ENCODE measurements at regions not wholly inside any gene's neighbourhood (a gene's known extent, or its start where the extent isn't known, plus 50 kb on each side); places are given as distances from the start of the nearest gene placed in this dataset.

DNA sequence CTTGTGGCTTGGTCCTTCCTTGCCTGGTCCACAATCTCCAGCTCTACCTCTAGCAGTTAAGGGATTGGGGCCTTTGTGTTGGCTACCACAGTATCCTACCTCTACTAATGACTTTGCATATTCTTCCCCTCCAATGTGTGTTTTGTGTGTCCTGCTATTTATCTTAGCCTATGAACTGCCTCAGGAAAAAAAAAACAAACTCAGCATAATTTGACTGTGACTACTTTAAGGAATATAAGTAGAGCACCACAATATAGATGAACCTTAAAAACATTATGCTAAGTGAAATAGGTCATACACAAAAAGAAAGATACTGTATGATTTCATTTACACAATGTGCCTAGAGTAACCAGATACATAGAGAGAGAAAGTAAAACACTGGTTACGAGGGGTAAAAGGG is 61.3 kb upstream of the PTPN13 start:
- TF ChIP-seq, protein P1, sequence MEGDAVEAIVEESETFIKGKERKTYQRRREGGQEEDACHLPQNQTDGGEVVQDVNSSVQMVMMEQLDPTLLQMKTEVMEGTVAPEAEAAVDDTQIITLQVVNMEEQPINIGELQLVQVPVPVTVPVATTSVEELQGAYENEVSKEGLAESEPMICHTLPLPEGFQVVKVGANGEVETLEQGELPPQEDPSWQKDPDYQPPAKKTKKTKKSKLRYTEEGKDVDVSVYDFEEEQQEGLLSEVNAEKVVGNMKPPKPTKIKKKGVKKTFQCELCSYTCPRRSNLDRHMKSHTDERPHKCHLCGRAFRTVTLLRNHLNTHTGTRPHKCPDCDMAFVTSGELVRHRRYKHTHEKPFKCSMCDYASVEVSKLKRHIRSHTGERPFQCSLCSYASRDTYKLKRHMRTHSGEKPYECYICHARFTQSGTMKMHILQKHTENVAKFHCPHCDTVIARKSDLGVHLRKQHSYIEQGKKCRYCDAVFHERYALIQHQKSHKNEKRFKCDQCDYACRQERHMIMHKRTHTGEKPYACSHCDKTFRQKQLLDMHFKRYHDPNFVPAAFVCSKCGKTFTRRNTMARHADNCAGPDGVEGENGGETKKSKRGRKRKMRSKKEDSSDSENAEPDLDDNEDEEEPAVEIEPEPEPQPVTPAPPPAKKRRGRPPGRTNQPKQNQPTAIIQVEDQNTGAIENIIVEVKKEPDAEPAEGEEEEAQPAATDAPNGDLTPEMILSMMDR (IDR thresholded peaks at IDR 0.05; ENCODE audit: low read depth, low read length): no peak
- DNase-seq (ENCODE audit: low read depth, low spot score): no peak
- in situ Hi-C loops (cut with HindIII; ENCODE audit: low sequenced_read_pairs): no loop called here
- no peak overlapping the region for H3K4me3 ChIP-seq (ENCODE audit: low read depth, low read length)

DNA sequence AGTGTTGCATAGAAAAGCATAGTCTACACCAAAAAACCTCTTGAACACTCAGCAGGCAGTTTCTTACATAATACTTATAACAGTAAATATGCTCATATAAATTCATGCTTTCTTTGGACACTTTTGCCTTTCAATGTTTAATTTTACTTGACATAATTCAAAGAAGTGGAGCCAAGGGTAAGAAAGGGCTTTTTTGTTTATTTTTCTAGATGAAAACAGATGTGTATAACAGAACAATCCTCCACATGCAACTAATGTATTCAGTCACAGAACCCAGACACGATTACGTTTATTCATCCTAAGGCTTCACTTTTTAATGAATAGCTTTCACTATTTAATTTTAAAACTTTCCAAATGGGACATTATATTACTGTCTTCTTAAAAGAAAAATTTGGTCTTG is 58.0 kb upstream of the PTPN13 start:
- no peak overlapping the region for H3K4me3 ChIP-seq (ENCODE audit: low read depth, low read length)
- DNase-seq (ENCODE audit: low read depth, low spot score): peak; percentile 40
- TF ChIP-seq, protein P1 (IDR thresholded peaks at IDR 0.05; ENCODE audit: low read depth, low read length): no peak
- in situ Hi-C loops (cut with HindIII; ENCODE audit: low sequenced_read_pairs): no loop called here

DNA sequence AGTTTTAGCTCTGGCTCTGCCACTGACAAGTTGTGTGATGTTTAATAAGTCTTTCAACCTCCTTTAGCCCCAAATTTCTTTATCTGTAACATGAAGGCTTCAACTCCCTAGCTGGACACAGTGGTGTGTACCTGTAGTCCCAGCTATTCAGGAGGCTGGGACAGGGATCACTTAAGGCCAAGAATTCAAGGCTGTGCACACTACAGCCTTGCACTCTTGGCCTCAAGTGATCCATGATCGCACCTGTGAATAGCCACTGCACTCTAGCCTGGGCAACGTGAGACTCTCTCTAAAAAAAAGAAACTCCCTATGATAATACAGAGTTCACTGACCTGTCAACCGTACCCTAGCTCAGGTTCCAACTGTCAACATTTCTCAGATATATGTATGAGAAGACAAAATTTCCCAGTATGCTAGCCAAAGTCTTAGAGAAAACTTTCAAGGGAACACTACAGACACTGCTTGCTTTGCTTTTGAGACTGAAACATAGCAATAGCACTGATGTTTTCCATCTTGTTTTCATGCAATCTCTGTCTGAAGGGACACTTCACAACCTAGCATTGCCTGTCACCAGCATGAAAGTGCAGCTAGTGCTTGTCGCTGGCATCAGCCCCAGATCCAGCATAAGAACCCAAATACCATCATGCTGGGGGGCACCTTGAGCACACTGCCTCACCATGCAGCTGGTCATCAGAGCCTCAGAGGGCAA is 51.6 kb upstream of the PTPN13 start:
- in situ Hi-C loops (cut with HindIII; ENCODE audit: low sequenced_read_pairs): no loop called here
- no peak for DNase-seq (ENCODE audit: low read depth, low spot score)
- H3K4me3 ChIP-seq (ENCODE audit: low read depth, low read length): no peak overlapping the region
- TF ChIP-seq, protein P1 (IDR thresholded peaks at IDR 0.05; ENCODE audit: low read depth, low read length): no peak

DNA sequence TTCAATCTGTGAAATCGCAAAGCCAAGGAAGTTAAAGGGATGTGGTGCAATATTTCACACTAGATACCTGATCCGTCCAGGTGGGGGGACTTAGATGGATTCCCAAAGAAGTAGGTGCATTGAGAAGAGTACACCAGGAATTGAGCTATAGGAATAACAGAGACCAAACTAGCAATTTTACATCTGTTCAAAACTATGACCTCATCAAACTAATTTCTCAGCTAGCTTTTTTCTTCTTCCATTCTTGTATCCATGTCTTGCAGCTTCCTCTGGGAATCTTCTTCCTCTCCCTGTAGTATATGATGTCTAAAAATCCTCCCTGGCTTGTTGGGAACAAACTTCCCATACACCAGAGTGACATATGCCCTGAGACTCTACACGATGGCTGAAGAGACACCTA is 51.0 kb upstream of the PTPN13 start:
- no peak overlapping the region for H3K4me3 ChIP-seq (ENCODE audit: low read depth, low read length)
- no peak for DNase-seq (ENCODE audit: low read depth, low spot score)
- TF ChIP-seq, protein P1 (IDR thresholded peaks at IDR 0.05; ENCODE audit: low read depth, low read length): no peak
- in situ Hi-C loops (cut with HindIII; ENCODE audit: low sequenced_read_pairs): no loop called here

DNA sequence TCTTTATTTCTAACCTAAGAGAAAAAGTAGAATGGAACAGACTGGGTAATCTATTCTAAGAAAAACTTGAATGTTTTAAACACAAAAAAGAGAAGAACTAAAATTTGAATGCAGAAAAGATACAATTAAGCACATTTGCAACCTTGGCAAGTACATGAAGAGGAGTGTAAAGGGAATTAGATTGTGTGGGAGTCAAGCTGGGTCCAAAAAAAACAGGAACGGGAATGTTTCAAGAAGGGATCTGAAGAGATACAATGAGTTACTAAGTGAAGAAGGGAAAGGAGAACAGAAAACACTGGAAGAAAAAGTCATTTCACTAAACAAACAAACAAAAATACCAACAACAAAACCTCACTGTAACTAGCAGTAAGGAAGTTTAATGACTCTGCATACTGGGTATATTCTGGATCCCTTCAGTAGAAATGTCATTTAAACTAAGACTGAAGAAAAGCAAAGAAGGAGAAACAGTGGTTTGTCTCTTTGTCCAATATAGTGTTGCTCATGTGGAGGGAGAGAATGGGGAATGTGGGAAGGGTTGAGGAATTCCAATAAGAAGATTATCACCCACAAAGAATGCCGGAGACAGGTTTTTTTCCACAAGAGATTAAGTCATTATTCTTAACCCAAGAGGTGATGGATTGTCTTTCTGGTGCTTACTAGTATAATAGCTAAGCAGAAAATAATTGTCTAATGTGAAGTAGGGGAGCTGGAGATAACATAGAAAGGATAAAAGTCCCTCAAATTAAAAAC is 50.4 kb upstream of the PTPN13 start:
- DNase-seq (ENCODE audit: low read depth, low spot score): peak; percentile 46
- in situ Hi-C loops (cut with HindIII; ENCODE audit: low sequenced_read_pairs): no loop called here
- TF ChIP-seq, protein P1 (IDR thresholded peaks at IDR 0.05; ENCODE audit: low read depth, low read length): no peak
- no peak overlapping the region for H3K4me3 ChIP-seq (ENCODE audit: low read depth, low read length)

DNA sequence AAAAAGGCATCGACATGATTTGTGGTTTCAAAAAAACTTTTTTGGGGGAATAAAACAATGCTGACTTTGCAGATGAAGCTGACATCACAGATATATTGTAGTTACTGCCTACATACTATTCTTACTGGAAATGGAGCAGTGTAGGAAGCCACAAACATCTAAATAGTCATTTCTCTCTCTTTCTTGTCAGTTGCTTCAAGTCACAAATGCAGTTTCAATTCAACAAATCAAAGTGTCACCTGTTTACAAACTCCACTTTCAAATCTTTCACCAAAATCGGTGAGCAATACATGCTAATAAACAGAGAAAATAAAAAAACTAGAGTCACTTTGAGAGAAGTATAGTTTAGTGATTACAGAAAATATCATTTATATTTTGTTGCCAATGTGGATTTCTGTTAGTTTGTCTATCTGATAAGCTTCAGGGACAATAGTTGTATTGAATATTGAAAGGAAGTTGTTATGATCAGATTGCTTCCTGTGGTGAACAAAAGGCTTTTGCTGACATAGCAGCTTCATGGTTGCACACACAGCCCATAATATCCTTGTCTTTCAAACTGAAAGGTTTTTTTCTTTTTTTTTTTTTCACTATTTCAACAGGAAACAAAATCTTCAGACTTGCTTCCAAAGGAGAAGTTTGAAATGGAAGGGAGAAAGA is 49.7 kb upstream of the PTPN13 start:
- no peak overlapping the region for H3K4me3 ChIP-seq (ENCODE audit: low read depth, low read length)
- DNase-seq (ENCODE audit: low read depth, low spot score): no peak
- in situ Hi-C loops (cut with HindIII; ENCODE audit: low sequenced_read_pairs): no loop called here
- TF ChIP-seq, protein P1 (IDR thresholded peaks at IDR 0.05; ENCODE audit: low read depth, low read length): no peak

All from astrocyte of the spinal cord (primary cell).